CD14-positive monocyte (primary cell): ENCODE measurements at regions not wholly inside any gene's neighbourhood (a gene's known extent, or its start where the extent isn't known, plus 50 kb on each side); places are given as distances from the start of the nearest gene placed in this dataset.
A peak's percentile ranks its signal among the peaks of the same experiment; 100 is the strongest.
"Not testable (repeated sequence)": the region's sequence is repeated elsewhere in the genome, so short reads cannot be mapped to it uniquely, and the experiment has no call there.

Source experiments
- DNase-seq, 3 donors: peaks; one replicate each; pipeline ENCODE4 v3.0.0-alpha.2; 2011 to 2022
- H2AFZ ChIP-seq: 2 replicates; pipeline ENCODE4 v1.6.0; 2012; ENCODE audit warnings: mild to moderate bottlenecking, low read depth, low read length, inconsistent platforms; ENCODE audit not compliant: insufficient read depth, poor library complexity, severe bottlenecking
- H3K27ac ChIP-seq, 2 donors: 1 replicate in 1 of 2; 2 replicates in 1 of 2; pipeline ENCODE4 v1.5.1; 2012 to 2013; ENCODE audit warnings: low read length in 2 of 2, control low read depth in 1 of 2, inconsistent platforms in 1 of 2, low read depth in 1 of 2, mild to moderate bottlenecking in 1 of 2
- H3K27me3 ChIP-seq, 2 donors: one replicate each; pipeline versions ENCODE4 v1.6.0 to v1.6.1; 2011 to 2013; ENCODE audit warnings: low read length in 2 of 2; ENCODE audit not compliant: control insufficient read depth in 2 of 2, insufficient read depth in 2 of 2
- H3K36me3 ChIP-seq, 2 donors: replicated peaks in 1 of 2; 1 replicate in 1 of 2; 2 replicates in 1 of 2; pipeline versions ENCODE4 v1.5.1 to v1.6.1; 2012 to 2013; ENCODE audit warnings: low read length in 2 of 2, control low read depth in 1 of 2, inconsistent platforms in 1 of 2, mild to moderate bottlenecking in 1 of 2; ENCODE audit not compliant: insufficient read depth in 2 of 2, control insufficient read depth in 1 of 2
- H3K4me1 ChIP-seq, 2 donors: 1 replicate in 1 of 2; 2 replicates in 1 of 2; pipeline versions ENCODE4 v1.5.1 to v1.6.1; 2012 to 2013; ENCODE audit warnings: low read length in 2 of 2, control low read depth in 1 of 2, inconsistent platforms in 1 of 2, mild to moderate bottlenecking in 1 of 2, moderate library complexity in 1 of 2; ENCODE audit not compliant: insufficient read depth in 2 of 2, control insufficient read depth in 1 of 2
- H3K4me2 ChIP-seq: replicated peaks from 2 replicates; pipeline ENCODE3; 2012; ENCODE audit warnings: low read length, moderate library complexity, mild to moderate bottlenecking; ENCODE audit not compliant: poor library complexity, severe bottlenecking; ENCODE audit errors: extremely low read depth
- H3K4me3 ChIP-seq, 3 experiments: fragments of 200-600 bp in 1 of 3; sonication (generic) in 1 of 3; replicated peaks in 1 of 3; 1 replicate in 2 of 3; 2 replicates in 1 of 3; pipeline ENCODE4 v1.5.1; 2011 to 2013; ENCODE audit warnings: low read length in 3 of 3, mild to moderate bottlenecking in 3 of 3, control low read depth in 2 of 3, low read depth in 2 of 3, inconsistent platforms in 1 of 3, moderate library complexity in 1 of 3
- H3K79me2 ChIP-seq: 2 replicates; pipeline ENCODE4 v1.6.0; 2012; ENCODE audit warnings: mild to moderate bottlenecking, control low read depth, inconsistent platforms, low read length, moderate library complexity; ENCODE audit not compliant: insufficient read depth
- H3K9ac ChIP-seq: 2 replicates; pipeline ENCODE4 v1.6.0; 2017; ENCODE audit warnings: low read length, mild to moderate bottlenecking; ENCODE audit not compliant: insufficient read depth, poor library complexity, severe bottlenecking
- H3K9me3 ChIP-seq, 2 donors: replicated peaks in 1 of 2; 1 replicate in 1 of 2; 2 replicates in 1 of 2; pipeline versions ENCODE4 v1.5.1 to v1.6.1; 2012 to 2013; ENCODE audit warnings: low read length in 2 of 2, control low read depth in 1 of 2; ENCODE audit not compliant: control insufficient read depth in 1 of 2, insufficient read depth in 1 of 2
- H4K20me1 ChIP-seq: 2 replicates; pipeline ENCODE4 v1.6.0; 2012; ENCODE audit warnings: mild to moderate bottlenecking, low read length, control low read depth, moderate library complexity; ENCODE audit not compliant: insufficient read depth
- H3K27ac Mint-ChIP-seq, 7 donors: one replicate each; pipeline ENCODE4 v1.8.0; 2020; ENCODE audit warnings: mild to moderate bottlenecking in 7 of 7, mixed read lengths in 7 of 7, moderate library complexity in 6 of 7, inconsistent platforms in 2 of 7
- H3K27me3 Mint-ChIP-seq, 3 donors: one replicate each; pipeline ENCODE4 v1.8.0; 2021 to 2022; ENCODE audit warnings: low read depth in 3 of 3, mild to moderate bottlenecking in 3 of 3, mixed read lengths in 3 of 3, moderate library complexity in 3 of 3, inconsistent platforms in 1 of 3
- H3K36me3 Mint-ChIP-seq, 2 donors: one replicate each; pipeline ENCODE4 v1.8.0; 2020; ENCODE audit warnings: mixed read lengths in 2 of 2, inconsistent platforms in 1 of 2, mild to moderate bottlenecking in 1 of 2
- H3K4me1 Mint-ChIP-seq: one replicate; pipeline ENCODE4 v1.8.0; 2020; ENCODE audit warnings: mild to moderate bottlenecking, mixed read lengths
- H3K4me3 Mint-ChIP-seq, 2 donors: one replicate each; pipeline ENCODE4 v1.8.0; 2020; ENCODE audit warnings: mild to moderate bottlenecking in 2 of 2, mixed read lengths in 2 of 2, moderate library complexity in 1 of 2
- H3K9me3 Mint-ChIP-seq, 7 donors: one replicate each; pipeline ENCODE4 v1.8.0; 2020 to 2022; ENCODE audit warnings: mixed read lengths in 7 of 7, mild to moderate bottlenecking in 6 of 7, moderate library complexity in 6 of 7, inconsistent platforms in 2 of 7
- WGBS: methylation state at CpG from one replicate; pipeline ENCODE4 v1.1.5; 2013; ENCODE audit warnings: missing lambda C conversion rate; ENCODE audit not compliant: insufficient coverage; 5-methylcytosine and 5-hydroxymethylcytosine counted together
- intact Hi-C, 2 donors: fragments of 100-400 bp; cut with micrococcal nuclease; formaldehyde crosslinking; loops; one replicate each; pipeline versions ENCODE4 v1.15.0 to v1.15.1; 2023
- TF ChIP-seq, protein P1 (sequence below): fragments of 200-600 bp; IDR thresholded peaks from one replicate; pipeline ENCODE4 v1.8.0; 2022; ENCODE audit warnings: antibody characterized with exemption, mild to moderate bottlenecking

DNA sequence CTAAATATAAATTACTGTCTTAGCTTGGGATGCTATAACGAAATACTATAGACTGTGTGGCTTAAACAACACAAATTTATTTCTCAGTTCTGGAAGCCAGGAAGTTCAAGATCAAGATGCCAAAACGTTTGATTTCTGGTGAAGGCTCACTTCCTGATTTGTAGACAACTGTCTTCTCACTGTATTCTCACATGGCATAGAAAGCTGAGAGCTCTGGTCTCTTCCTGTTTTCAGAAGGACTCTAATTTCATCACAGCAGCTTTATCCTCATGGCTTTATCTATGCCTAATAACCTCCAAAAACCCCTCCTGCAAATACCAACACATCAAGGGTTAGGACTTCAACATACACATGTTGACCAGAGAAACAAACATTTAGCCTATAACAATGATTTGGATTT lies 1795.5 kb downstream of the MRPL39 start:
- H3K27ac ChIP-seq = no peak overlapping the region
- H3K36me3 Mint-ChIP-seq = no peaks in the 10 kb centered on the region

DNA sequence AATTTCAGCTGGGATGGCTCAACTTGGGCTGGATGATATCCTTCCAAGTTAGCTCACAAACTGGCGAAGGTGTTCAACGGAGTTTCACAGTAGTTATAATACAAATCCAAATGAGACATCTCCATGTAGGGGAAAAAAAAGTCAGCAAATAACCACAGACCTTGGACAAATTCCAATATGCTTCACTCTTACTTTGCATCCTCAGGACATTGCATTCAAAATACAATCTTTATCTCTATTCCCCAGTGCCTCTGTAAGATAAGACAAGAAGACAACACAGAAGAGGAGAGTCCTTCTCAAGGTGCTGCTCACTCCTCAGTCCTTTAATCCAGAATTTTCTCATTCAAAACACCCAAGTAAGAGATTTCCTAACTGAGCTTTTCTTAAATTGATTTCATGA lies 1797.7 kb downstream of the MRPL39 start:
- H3K4me1 ChIP-seq = no peaks in the 10 kb centered on the region
- Mint-ChIP-seq H3K27ac (no peak overlapping the region), H3K9me3 (peaks cover 9 to 21% (median 13%) of the 10 kb centered on the region in 7 donors), H3K4me3 (no peak overlapping the region), H3K36me3 (no peaks in the 10 kb centered on the region), H3K27me3 (peaks cover 0 to 1% (median 0%) of the 10 kb centered on the region in 3 donors), H3K4me1 (peaks cover 8% of the 10 kb centered on the region)
- H4K20me1 ChIP-seq = no peaks in the 10 kb centered on the region
- H3K9me3 ChIP-seq = peaks cover 0 to 12% of the 10 kb centered on the region in 2 donors
- no peak overlapping the region for H3K4me2 ChIP-seq
- no peak overlapping the region for H3K27ac ChIP-seq
- no peaks in the 10 kb centered on the region for H3K27me3 ChIP-seq
- DNase-seq = no peak
- H3K36me3 ChIP-seq = no peaks in the 10 kb centered on the region
- no peaks in the 10 kb centered on the region for H3K79me2 ChIP-seq
- no CpG with 5 or more reads among the region's 2 CpGs for WGBS
- TF ChIP-seq, protein P1, sequence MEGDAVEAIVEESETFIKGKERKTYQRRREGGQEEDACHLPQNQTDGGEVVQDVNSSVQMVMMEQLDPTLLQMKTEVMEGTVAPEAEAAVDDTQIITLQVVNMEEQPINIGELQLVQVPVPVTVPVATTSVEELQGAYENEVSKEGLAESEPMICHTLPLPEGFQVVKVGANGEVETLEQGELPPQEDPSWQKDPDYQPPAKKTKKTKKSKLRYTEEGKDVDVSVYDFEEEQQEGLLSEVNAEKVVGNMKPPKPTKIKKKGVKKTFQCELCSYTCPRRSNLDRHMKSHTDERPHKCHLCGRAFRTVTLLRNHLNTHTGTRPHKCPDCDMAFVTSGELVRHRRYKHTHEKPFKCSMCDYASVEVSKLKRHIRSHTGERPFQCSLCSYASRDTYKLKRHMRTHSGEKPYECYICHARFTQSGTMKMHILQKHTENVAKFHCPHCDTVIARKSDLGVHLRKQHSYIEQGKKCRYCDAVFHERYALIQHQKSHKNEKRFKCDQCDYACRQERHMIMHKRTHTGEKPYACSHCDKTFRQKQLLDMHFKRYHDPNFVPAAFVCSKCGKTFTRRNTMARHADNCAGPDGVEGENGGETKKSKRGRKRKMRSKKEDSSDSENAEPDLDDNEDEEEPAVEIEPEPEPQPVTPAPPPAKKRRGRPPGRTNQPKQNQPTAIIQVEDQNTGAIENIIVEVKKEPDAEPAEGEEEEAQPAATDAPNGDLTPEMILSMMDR = no peak
- no peak overlapping the region for H3K4me3 ChIP-seq
- H2AFZ ChIP-seq = no peak overlapping the region
- H3K9ac ChIP-seq = no peak overlapping the region
- intact Hi-C loops = no loop called here

More for the DNA sequence above, 1795.5 kb downstream of the MRPL39 start:
- H3K27ac Mint-ChIP-seq = no peak overlapping the region
- H3K36me3 ChIP-seq = no peaks in the 10 kb centered on the region
- no peak overlapping the region for H3K4me3 ChIP-seq
- peaks cover 8 to 21% (median 12%) of the 10 kb centered on the region in 7 donors for H3K9me3 Mint-ChIP-seq
- no peaks in the 10 kb centered on the region for H3K79me2 ChIP-seq
- peak in 2 of 3 donors; percentile 18 for DNase-seq
- H3K9me3 ChIP-seq = peaks cover 0 to 9% of the 10 kb centered on the region in 2 donors
- WGBS = 0% methylated on average over 1 of the region's 2 CpGs
- no peak overlapping the region for H2AFZ ChIP-seq
- peaks cover 8% of the 10 kb centered on the region for H3K4me1 Mint-ChIP-seq
- H3K9ac ChIP-seq = no peak overlapping the region
- intact Hi-C loops = no loop called here
- H3K4me1 ChIP-seq = no peaks in the 10 kb centered on the region
- no peaks in the 10 kb centered on the region for H4K20me1 ChIP-seq
- TF ChIP-seq, protein P1 = no peak
- no peaks in the 10 kb centered on the region for H3K27me3 ChIP-seq
- no peak overlapping the region for H3K4me3 Mint-ChIP-seq
- no peak overlapping the region for H3K4me2 ChIP-seq
- peaks cover 0 to 2% (median 0%) of the 10 kb centered on the region in 3 donors for H3K27me3 Mint-ChIP-seq

DNA sequence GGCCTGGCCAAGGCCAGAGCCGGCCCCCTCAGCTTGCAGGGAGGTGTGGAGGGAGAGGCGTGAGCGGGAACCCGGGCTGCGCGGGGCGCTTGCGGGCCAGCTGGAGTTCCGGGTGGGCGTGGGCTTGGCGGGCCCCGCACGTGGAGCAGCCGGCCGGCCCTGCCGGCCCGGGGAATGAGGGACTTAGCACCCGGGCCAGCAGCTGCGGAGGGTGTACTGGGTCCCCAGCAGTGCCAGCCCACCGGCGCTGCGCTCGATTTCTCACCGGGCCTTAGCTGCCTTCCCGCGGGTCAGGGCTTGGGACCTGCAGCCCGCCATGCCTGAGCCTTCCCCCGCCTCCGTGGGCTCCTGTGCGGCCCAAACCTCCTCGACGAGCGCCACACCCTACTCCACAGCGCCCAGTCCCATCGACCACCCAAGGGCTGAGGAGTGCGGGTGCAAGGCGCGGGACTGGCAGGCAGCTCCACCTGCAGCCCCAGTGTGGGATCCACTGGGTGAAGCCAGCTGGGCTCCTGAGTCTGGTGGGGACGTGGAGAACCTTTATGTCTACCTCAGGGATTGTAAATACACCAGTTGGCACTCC lies 1800.2 kb downstream of the MRPL39 start:
- H3K9me3 Mint-ChIP-seq = peaks cover 9 to 21% (median 14%) of the 10 kb centered on the region in 7 donors
- H3K36me3 Mint-ChIP-seq, H3K27ac ChIP-seq, H3K4me3 Mint-ChIP-seq, H4K20me1 ChIP-seq, H3K4me2 ChIP-seq, H3K27me3 Mint-ChIP-seq, H3K27me3 ChIP-seq, H3K4me3 ChIP-seq, H2AFZ ChIP-seq, H3K79me2 ChIP-seq, H3K36me3 ChIP-seq, DNase-seq, H3K9ac ChIP-seq, H3K4me1 Mint-ChIP-seq, H3K27ac Mint-ChIP-seq, intact Hi-C loops, H3K4me1 ChIP-seq: not testable (repeated sequence)
- 96% methylated on average over 38 of the region's 39 CpGs for WGBS
- peaks cover 0 to 12% of the 10 kb centered on the region in 2 donors for H3K9me3 ChIP-seq
